K562 (cell line): ENCODE measurements at regions not wholly inside any gene's neighbourhood (a gene's known extent, or its start where the extent isn't known, plus 50 kb on each side); places are given as distances from the start of the nearest gene placed in this dataset.

Experiments
- GABPB1 ChIP-seq: sonication (generic); formaldehyde crosslinking; IDR thresholded peaks from 2 replicates; pipeline ENCODE4 v1.8.0; 2022; ENCODE audit warnings: mild to moderate bottlenecking, missing genetic modification reagents
- IRF1 ChIP-seq: sonication (generic); formaldehyde crosslinking; IDR thresholded peaks from 2 replicates; pipeline ENCODE4 v1.8.0; 2022; ENCODE audit warnings: missing genetic modification reagents, mild to moderate bottlenecking, borderline replicate concordance
- MECOM ChIP-seq: fragments of 250-450 bp; sonication (Bioruptor Pico); IDR thresholded peaks from 2 replicates; pipeline ENCODE4 v1.8.0; 2022; ENCODE audit warnings: inconsistent platforms
- NCOA2 ChIP-seq, 2 experiments: fragments of 450-650 bp; IDR thresholded peaks; 2 replicates each; pipeline ENCODE4 v1.6.1; 2018; ENCODE audit warnings: mild to moderate bottlenecking in 2 of 2, moderate library complexity in 1 of 2; ENCODE audit not compliant: partially characterized antibody in 2 of 2
- PTTG1 ChIP-seq: fragments of 450-650 bp; IDR thresholded peaks from 2 replicates; pipeline ENCODE4 v1.6.1; 2016; ENCODE audit warnings: low read depth, mild to moderate bottlenecking, missing genetic modification characterization, missing compliant biosample characterization
- RBM14 ChIP-seq: fragments of 200-400 bp; formaldehyde crosslinking; IDR thresholded peaks from 2 replicates; pipeline ENCODE4 v1.6.1; 2018; ENCODE audit warnings: low read depth, mild to moderate bottlenecking, low read length, moderate library complexity, borderline replicate concordance; ENCODE audit not compliant: insufficient read depth
- RNF2 ChIP-seq: sonication (generic); IDR thresholded peaks from 2 replicates; pipeline ENCODE4 v1.6.1; 2016
- U2AF2 ChIP-seq: fragments of 200-400 bp; formaldehyde crosslinking; optimal IDR thresholded peaks from 2 replicates; pipeline ENCODE3; 2017; ENCODE audit warnings: low read depth, mild to moderate bottlenecking, low read length
- XRCC5 ChIP-seq: fragments of 200-400 bp; formaldehyde crosslinking; IDR thresholded peaks from 2 replicates; pipeline ENCODE4 v1.6.1; 2017; ENCODE audit warnings: low read depth, mild to moderate bottlenecking, low read length
- ZFP36 ChIP-seq: fragments of 150-350 bp; IDR thresholded peaks from 2 replicates; pipeline ENCODE4 v1.6.1; 2018; ENCODE audit warnings: low read length, low read depth; ENCODE audit not compliant: partially characterized antibody
- ZKSCAN8 ChIP-seq: fragments of 200-800 bp; sonication (Bioruptor generic); IDR thresholded peaks from 2 replicates; pipeline ENCODE4 v1.6.1; 2016; ENCODE audit warnings: missing genetic modification characterization, missing compliant biosample characterization
- TF ChIP-seq, protein P1 (sequence below): sonication (generic); formaldehyde crosslinking; IDR thresholded peaks from 2 replicates; pipeline ENCODE4 v1.8.1; 2023; ENCODE audit warnings: mild to moderate bottlenecking, missing genetic modification reagents
- TF ChIP-seq, protein P2 (sequence below): fragments of 450-650 bp; IDR thresholded peaks from 2 replicates; pipeline ENCODE4 v1.6.1; 2016; ENCODE audit warnings: low read depth
- TF ChIP-seq, protein P3 (sequence below): fragments of 450-650 bp; formaldehyde crosslinking; IDR thresholded peaks from 2 replicates; pipeline ENCODE4 v1.4.0; 2022; ENCODE audit warnings: missing genetic modification characterization

DNA sequence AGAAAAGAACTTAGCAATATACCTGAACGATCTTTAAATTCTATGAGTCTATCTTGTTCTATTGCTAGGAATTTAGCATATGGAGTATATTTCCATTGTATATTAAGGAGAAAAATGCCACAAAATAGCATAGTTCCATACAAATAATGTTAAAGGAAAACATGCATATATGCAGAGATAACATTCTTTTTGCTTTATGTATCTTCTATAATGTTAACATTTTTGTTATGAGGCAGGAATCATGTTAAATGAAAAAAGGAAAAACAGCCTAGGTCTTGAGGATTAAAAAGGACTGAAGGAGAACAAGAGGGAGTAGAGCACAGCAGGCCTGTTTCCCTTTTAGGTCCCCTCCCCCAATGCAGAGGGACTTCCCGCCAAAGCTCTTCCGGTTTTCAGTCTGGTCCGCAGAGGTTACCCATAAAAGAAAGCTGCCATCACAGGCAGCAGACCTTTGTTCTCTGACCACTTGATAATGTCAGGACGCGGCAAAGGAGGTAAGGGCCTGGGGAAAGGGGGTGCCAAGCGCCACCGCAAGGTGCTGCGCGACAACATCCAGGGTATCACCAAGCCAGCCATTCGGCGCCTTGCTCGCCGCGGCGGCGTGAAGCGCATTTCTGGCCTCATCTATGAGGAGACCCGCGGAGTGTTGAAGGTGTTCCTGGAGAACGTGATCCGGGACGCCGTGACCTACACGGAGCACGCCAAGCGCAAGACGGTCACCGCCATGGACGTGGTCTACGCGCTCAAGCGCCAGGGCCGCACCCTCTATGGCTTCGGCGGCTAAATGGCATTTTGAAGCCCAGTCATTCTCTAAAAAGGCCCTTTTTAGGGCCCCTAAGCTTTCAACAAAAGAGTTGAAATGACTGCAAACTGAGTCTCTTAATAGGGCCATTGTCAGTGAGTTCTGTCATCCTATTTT lies 108.4 kb upstream of the PRSS16 start (continued):
- TF ChIP-seq RBM14 (0 out of 2 replicates have a peak, but pooled peaks have one; percentile 62), ZKSCAN8 (no peak), ZFP36 (peak; percentile 52), NCOA2 (IDR thresholded peaks at IDR 0.05; ENCODE audit: partially characterized antibody in 2 of 2) (no peak), MECOM (CRISPR knock-in tag) (no peak), RNF2 (peak; percentile 89), GABPB1 (CRISPR knock-in tag) (peak; percentile 69; the same call in 1 of the 2 replicates), U2AF2 (no peak), IRF1 (CRISPR knock-in tag) (peak; percentile 89), XRCC5 (0 out of 2 replicates have a peak, but pooled peaks have one; percentile 22), PTTG1 (tag) (no peak)
- TF ChIP-seq, protein P1, sequence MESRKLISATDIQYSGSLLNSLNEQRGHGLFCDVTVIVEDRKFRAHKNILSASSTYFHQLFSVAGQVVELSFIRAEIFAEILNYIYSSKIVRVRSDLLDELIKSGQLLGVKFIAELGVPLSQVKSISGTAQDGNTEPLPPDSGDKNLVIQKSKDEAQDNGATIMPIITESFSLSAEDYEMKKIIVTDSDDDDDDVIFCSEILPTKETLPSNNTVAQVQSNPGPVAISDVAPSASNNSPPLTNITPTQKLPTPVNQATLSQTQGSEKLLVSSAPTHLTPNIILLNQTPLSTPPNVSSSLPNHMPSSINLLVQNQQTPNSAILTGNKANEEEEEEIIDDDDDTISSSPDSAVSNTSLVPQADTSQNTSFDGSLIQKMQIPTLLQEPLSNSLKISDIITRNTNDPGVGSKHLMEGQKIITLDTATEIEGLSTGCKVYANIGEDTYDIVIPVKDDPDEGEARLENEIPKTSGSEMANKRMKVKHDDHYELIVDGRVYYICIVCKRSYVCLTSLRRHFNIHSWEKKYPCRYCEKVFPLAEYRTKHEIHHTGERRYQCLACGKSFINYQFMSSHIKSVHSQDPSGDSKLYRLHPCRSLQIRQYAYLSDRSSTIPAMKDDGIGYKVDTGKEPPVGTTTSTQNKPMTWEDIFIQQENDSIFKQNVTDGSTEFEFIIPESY (CRISPR knock-in tag) = no peak
- TF ChIP-seq, protein P2, sequence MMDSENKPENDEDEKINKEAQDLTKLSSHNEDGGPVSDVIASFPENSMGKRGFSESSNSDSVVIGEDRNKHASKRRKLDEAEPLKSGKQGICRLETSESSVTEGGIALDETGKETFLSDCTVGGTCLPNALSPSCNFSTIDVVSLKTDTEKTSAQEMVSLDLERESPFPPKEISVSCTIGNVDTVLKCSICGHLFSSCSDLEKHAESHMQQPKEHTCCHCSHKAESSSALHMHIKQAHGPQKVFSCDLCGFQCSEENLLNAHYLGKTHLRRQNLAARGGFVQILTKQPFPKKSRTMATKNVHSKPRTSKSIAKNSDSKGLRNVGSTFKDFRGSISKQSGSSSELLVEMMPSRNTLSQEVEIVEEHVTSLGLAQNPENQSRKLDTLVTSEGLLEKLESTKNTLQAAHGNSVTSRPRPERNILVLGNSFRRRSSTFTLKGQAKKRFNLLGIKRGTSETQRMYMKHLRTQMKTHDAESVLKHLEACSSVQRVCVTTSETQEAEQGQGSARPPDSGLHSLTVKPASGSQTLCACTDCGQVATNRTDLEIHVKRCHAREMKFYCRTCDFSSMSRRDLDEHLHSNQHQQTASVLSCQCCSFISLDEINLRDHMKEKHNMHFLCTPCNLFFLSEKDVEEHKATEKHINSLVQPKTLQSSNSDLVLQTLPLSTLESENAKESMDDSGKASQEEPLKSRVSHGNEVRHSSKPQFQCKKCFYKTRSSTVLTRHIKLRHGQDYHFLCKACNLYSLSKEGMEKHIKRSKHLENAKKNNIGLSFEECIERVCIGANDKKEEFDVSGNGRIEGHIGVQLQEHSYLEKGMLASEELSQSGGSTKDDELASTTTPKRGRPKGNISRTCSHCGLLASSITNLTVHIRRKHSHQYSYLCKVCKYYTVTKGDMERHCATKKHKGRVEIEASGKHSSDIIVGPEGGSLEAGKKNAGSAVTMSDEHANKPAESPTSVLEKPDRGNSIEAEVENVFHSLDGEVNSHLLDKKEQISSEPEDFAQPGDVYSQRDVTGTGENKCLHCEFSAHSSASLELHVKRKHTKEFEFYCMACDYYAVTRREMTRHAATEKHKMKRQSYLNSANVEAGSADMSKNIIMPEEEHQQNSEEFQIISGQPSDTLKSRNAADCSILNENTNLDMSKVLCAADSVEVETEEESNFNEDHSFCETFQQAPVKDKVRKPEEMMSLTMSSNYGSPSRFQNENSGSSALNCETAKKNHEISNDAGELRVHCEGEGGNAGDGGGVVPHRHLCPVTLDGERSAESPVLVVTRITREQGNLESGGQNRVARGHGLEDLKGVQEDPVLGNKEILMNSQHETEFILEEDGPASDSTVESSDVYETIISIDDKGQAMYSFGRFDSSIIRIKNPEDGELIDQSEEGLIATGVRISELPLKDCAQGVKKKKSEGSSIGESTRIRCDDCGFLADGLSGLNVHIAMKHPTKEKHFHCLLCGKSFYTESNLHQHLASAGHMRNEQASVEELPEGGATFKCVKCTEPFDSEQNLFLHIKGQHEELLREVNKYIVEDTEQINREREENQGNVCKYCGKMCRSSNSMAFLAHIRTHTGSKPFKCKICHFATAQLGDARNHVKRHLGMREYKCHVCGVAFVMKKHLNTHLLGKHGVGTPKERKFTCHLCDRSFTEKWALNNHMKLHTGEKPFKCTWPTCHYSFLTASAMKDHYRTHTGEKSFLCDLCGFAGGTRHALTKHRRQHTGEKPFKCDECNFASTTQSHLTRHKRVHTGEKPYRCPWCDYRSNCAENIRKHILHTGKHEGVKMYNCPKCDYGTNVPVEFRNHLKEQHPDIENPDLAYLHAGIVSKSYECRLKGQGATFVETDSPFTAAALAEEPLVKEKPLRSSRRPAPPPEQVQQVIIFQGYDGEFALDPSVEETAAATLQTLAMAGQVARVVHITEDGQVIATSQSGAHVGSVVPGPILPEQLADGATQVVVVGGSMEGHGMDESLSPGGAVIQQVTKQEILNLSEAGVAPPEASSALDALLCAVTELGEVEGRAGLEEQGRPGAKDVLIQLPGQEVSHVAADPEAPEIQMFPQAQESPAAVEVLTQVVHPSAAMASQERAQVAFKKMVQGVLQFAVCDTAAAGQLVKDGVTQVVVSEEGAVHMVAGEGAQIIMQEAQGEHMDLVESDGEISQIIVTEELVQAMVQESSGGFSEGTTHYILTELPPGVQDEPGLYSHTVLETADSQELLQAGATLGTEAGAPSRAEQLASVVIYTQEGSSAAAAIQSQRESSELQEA = no peak
- TF ChIP-seq, protein P3, sequence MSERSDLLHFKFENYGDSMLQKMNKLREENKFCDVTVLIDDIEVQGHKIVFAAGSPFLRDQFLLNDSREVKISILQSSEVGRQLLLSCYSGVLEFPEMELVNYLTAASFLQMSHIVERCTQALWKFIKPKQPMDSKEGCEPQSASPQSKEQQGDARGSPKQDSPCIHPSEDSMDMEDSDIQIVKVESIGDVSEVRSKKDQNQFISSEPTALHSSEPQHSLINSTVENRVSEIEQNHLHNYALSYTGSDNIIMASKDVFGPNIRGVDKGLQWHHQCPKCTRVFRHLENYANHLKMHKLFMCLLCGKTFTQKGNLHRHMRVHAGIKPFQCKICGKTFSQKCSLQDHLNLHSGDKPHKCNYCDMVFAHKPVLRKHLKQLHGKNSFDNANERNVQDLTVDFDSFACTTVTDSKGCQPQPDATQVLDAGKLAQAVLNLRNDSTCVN (CRISPR knock-in tag) = no peak; the same call in 1 of the 2 replicates
